ENCODE measurements at regions not wholly inside any gene's neighbourhood (a gene's known extent, or its start where the extent isn't known, plus 50 kb on each side); places are given as distances from the start of the nearest gene placed in this dataset.

GRCh38 chr3:11726146-11726545 lies 82.4 kb upstream of the VGLL4 start:
- TF ChIP-seq SNAI2 (CRISPR knock-in tag; IDR thresholded peaks at IDR 0.05) (no peak), RARB (CRISPR knock-in tag; IDR thresholded peaks at IDR 0.05) (no peak), ESRRG (CRISPR knock-in tag; IDR thresholded peaks at IDR 0.05) (no peak), ZC3H10 (CRISPR knock-in tag; IDR thresholded peaks at IDR 0.05) (no peak), ZNF70 (CRISPR knock-in tag; IDR thresholded peaks at IDR 0.05) (no peak), PPARA (CRISPR knock-in tag; IDR thresholded peaks at IDR 0.05; ENCODE audit: borderline replicate concordance) (no peak)
- TF ChIP-seq, protein P1, sequence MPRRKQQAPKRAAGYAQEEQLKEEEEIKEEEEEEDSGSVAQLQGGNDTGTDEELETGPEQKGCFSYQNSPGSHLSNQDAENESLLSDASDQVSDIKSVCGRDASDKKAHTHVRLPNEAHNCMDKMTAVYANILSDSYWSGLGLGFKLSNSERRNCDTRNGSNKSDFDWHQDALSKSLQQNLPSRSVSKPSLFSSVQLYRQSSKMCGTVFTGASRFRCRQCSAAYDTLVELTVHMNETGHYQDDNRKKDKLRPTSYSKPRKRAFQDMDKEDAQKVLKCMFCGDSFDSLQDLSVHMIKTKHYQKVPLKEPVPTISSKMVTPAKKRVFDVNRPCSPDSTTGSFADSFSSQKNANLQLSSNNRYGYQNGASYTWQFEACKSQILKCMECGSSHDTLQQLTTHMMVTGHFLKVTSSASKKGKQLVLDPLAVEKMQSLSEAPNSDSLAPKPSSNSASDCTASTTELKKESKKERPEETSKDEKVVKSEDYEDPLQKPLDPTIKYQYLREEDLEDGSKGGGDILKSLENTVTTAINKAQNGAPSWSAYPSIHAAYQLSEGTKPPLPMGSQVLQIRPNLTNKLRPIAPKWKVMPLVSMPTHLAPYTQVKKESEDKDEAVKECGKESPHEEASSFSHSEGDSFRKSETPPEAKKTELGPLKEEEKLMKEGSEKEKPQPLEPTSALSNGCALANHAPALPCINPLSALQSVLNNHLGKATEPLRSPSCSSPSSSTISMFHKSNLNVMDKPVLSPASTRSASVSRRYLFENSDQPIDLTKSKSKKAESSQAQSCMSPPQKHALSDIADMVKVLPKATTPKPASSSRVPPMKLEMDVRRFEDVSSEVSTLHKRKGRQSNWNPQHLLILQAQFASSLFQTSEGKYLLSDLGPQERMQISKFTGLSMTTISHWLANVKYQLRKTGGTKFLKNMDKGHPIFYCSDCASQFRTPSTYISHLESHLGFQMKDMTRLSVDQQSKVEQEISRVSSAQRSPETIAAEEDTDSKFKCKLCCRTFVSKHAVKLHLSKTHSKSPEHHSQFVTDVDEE (CRISPR knock-in tag; IDR thresholded peaks at IDR 0.05) = no peak
